Transverse colon (tissue), 3 donors: ENCODE measurements at regions not wholly inside any gene's neighbourhood (a gene's known extent, or its start where the extent isn't known, plus 50 kb on each side); places are given as distances from the start of the nearest gene placed in this dataset.

Experiments
- EP300 ChIP-seq: sonication (generic); formaldehyde crosslinking; IDR thresholded peaks from one replicate; pipeline ENCODE4 v1.6.1; 2017; ENCODE audit warnings: antibody characterized with exemption, low read depth
- POLR2A ChIP-seq: fragments of 450-650 bp; IDR thresholded peaks from one replicate; pipeline ENCODE4 v1.6.1; 2016; ENCODE audit warnings: antibody characterized with exemption, mild to moderate bottlenecking, moderate library complexity
- POLR2AphosphoS5 ChIP-seq, 3 donors: sonication (generic); formaldehyde crosslinking; IDR thresholded peaks; one replicate each; pipeline ENCODE4 v1.6.1; 2016; ENCODE audit warnings: antibody characterized with exemption in 3 of 3

DNA sequence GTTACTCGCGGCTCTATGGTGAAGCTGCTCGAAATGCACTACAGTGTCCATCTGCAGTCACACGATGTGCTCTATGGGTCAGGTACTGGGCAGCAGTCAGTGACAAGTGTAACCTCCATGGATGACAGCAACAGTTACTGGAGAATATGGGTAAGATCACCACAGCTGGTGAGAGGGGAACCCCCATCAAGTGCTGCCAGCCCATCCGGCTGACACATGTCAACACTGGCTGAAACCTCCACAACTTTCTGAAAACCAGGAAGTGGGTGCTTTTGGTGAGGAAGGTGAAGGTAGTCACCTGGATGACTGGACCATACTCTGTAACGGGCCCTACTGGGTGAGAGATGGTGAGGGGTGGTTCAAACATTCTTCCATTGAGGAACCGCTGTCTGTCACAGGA is 87.4 kb upstream of the C15orf39 start:
- TF ChIP-seq EP300 (no peak), POLR2AphosphoS5 (IDR thresholded peaks at IDR 0.05) (no peak), POLR2A (no peak)
